VCaP (cell line): ENCODE measurements at regions not wholly inside any gene's neighbourhood (a gene's known extent, or its start where the extent isn't known, plus 50 kb on each side); places are given as distances from the start of the nearest gene placed in this dataset.
A peak's percentile ranks its signal among the peaks of the same experiment; 100 is the strongest.

ENCODE experiments used
- H3K27ac ChIP-seq: fragments of 450-650 bp; 2 replicates; pipeline ENCODE4 v1.5.1; 2017
- CTCF ChIP-seq: fragments of 450-650 bp; conservative IDR thresholded peaks from 2 replicates; pipeline ENCODE4 v1.5.1; 2017; ENCODE audit warnings: mild to moderate bottlenecking, moderate library complexity

- H3K27ac ChIP-seq: no peak overlapping the region
- TF ChIP-seq CTCF: no peak
Observed at GRCh38 chr16:76654088-76654820, 377.1 kb downstream of the CNTNAP4 start.

- H3K27ac ChIP-seq: no peak overlapping the region
- no peak for TF ChIP-seq CTCF
Observed at GRCh38 chr16:76656994-76657393, 379.8 kb downstream of the CNTNAP4 start.

GRCh38 chr16:76661691-76662235 lies 384.6 kb downstream of the CNTNAP4 start:
- H3K27ac ChIP-seq: no peak overlapping the region
- no peak for TF ChIP-seq CTCF

GRCh38 chr16:76665571-76666275 lies 388.5 kb downstream of the CNTNAP4 start:
- peak; percentile 22; the same call in 1 of the 2 replicates for TF ChIP-seq CTCF
- no peak overlapping the region for H3K27ac ChIP-seq

GRCh38 chr16:76668207-76668725 lies 391.1 kb downstream of the CNTNAP4 start:
- no peak for TF ChIP-seq CTCF

GRCh38 chr16:76669288-76669687 lies 392.1 kb downstream of the CNTNAP4 start:
- H3K27ac ChIP-seq: no peak overlapping the region
- TF ChIP-seq CTCF: no peak

More at GRCh38 chr16:76668207-76668725, 391.1 kb downstream of the CNTNAP4 start:
- no peak overlapping the region for H3K27ac ChIP-seq
